ENCODE measurements at regions not wholly inside any gene's neighbourhood (a gene's known extent, or its start where the extent isn't known, plus 50 kb on each side); places are given as distances from the start of the nearest gene placed in this dataset.

GRCh38 chr12:93019975-93020630, 91.0 kb upstream of the EEA1 start:
- DNase-seq (ENCODE audit: extremely low spot score) = no peak
- ChIA-PET POLR2A (no interaction called here), CTCF (interaction anchor here (1.3 to 5.0 kb wide), 5 partner anchors 11 to 1082 kb away, joined by 3 to 30 read pairs (median 4); no protein-coding TSS in a partner anchor)
- TF ChIP-seq, protein P1, sequence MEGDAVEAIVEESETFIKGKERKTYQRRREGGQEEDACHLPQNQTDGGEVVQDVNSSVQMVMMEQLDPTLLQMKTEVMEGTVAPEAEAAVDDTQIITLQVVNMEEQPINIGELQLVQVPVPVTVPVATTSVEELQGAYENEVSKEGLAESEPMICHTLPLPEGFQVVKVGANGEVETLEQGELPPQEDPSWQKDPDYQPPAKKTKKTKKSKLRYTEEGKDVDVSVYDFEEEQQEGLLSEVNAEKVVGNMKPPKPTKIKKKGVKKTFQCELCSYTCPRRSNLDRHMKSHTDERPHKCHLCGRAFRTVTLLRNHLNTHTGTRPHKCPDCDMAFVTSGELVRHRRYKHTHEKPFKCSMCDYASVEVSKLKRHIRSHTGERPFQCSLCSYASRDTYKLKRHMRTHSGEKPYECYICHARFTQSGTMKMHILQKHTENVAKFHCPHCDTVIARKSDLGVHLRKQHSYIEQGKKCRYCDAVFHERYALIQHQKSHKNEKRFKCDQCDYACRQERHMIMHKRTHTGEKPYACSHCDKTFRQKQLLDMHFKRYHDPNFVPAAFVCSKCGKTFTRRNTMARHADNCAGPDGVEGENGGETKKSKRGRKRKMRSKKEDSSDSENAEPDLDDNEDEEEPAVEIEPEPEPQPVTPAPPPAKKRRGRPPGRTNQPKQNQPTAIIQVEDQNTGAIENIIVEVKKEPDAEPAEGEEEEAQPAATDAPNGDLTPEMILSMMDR (IDR thresholded peaks at IDR 0.05; ENCODE audit: control extremely low read depth, extremely low read depth, low read depth, missing control alignments) = no peak

- POLR2A ChIA-PET = no interaction called here
- CTCF ChIA-PET = interaction anchor here (1.4 to 5.0 kb wide), 3 partner anchors 10 to 360 kb away, joined by 3 to 30 read pairs (median 4); no protein-coding TSS in a partner anchor
- no peak for DNase-seq (ENCODE audit: extremely low spot score)
- TF ChIP-seq, protein P1 (IDR thresholded peaks at IDR 0.05; ENCODE audit: control extremely low read depth, extremely low read depth, low read depth, missing control alignments) = no peak
Measured at GRCh38 chr12:93020631-93021597, 91.8 kb upstream of the EEA1 start.

GRCh38 chr12:93022603-93023340, 93.7 kb upstream of the EEA1 start:
- DNase-seq (ENCODE audit: extremely low spot score) = no peak
- CTCF ChIA-PET = interaction anchor here (0.7 to 5.0 kb wide), 3 partner anchors 14 to 1080 kb away, joined by 3 to 30 read pairs (median 4); no protein-coding TSS in a partner anchor
- POLR2A ChIA-PET = no interaction called here
- TF ChIP-seq, protein P1 (IDR thresholded peaks at IDR 0.05; ENCODE audit: control extremely low read depth, extremely low read depth, low read depth, missing control alignments) = no peak

GRCh38 chr12:93025145-93026103, 96.3 kb upstream of the EEA1 start:
- DNase-seq (ENCODE audit: extremely low spot score) = peak; percentile 55
- POLR2A ChIA-PET = no interaction called here
- TF ChIP-seq, protein P1 (IDR thresholded peaks at IDR 0.05; ENCODE audit: control extremely low read depth, extremely low read depth, low read depth, missing control alignments) = peak; percentile 57
- CTCF ChIA-PET = interaction anchor here (0.6 to 1.5 kb wide), 6 partner anchors 10 to 240 kb away, joined by 3 to 6 read pairs (median 4); no protein-coding TSS in a partner anchor

DNA sequence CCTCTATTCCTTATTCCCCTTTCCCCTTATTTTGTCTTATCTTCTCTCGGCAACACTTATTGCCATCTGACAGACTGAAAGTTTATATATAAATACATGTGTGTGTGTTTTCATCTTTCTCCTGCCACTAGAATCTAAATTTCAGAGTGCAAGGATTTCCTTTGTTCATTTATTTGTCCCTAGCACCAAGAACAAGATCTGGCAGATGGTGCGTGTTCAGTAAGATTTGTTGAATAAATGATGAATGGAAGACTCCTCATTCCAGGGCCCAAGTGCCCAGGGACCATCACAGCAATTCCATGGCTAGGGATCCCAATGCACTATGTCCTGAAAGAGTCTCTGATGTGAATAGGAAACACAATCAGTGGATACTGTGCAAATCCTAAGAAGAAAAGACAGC, 97.9 kb upstream of the EEA1 start:
- POLR2A ChIA-PET = no interaction called here
- TF ChIP-seq, protein P1 (IDR thresholded peaks at IDR 0.05; ENCODE audit: control extremely low read depth, extremely low read depth, low read depth, missing control alignments) = no peak

More for the DNA sequence above, 97.9 kb upstream of the EEA1 start:
- no peak for DNase-seq (ENCODE audit: extremely low spot score)
- CTCF ChIA-PET = interaction anchor here (1.1 to 1.6 kb wide), 5 partner anchors 10 to 396 kb away, joined by 3 to 6 read pairs (median 4); no protein-coding TSS in a partner anchor

Data from GM10248 (cell line).